Gastroesophageal sphincter (tissue), 4 donors: ENCODE measurements at regions not wholly inside any gene's neighbourhood (a gene's known extent, or its start where the extent isn't known, plus 50 kb on each side); places are given as distances from the start of the nearest gene placed in this dataset.

ENCODE experiments used
- ATAC-seq: fragments of 150-250 bp; one replicate; pipeline ENCODE4 v1.9.1; 2016; ENCODE audit warnings: mild to moderate bottlenecking, moderate library complexity
- H3K27ac ChIP-seq, 4 donors: fragments of 200-600 bp; sonication (generic) in 3 of 4; 1 replicate in 3 of 4; 2 replicates in 1 of 4; pipeline ENCODE4 v1.5.1; 2016 to 2019
- H3K27me3 ChIP-seq: fragments of 200-600 bp; sonication (generic); one replicate; pipeline ENCODE4 v1.5.1; 2019
- H3K36me3 ChIP-seq, 2 donors: fragments of 200-600 bp; sonication (generic); one replicate each; pipeline ENCODE4 v1.5.1; 2019; ENCODE audit warnings: control low read depth in 1 of 2
- H3K4me1 ChIP-seq, 3 donors: fragments of 200-600 bp; sonication (generic); 1 replicate in 2 of 3; 2 replicates in 1 of 3; pipeline ENCODE4 v1.5.1; 2016 to 2019; ENCODE audit warnings: control low read depth in 2 of 3
- H3K4me3 ChIP-seq, 2 donors: fragments of 200-600 bp; sonication (generic); one replicate each; pipeline ENCODE4 v1.5.1; 2019; ENCODE audit warnings: mild to moderate bottlenecking in 1 of 2, moderate library complexity in 1 of 2
- H3K9me3 ChIP-seq, 3 donors: fragments of 200-600 bp; sonication (generic); one replicate each; pipeline ENCODE4 v1.5.1; 2017 to 2019; ENCODE audit warnings: control low read depth in 2 of 3
- EP300 ChIP-seq: sonication (generic); formaldehyde crosslinking; IDR thresholded peaks from one replicate; pipeline ENCODE4 v1.6.1; 2017; ENCODE audit warnings: antibody characterized with exemption, mild to moderate bottlenecking
- POLR2A ChIP-seq, 2 donors: fragments of 450-650 bp; IDR thresholded peaks; one replicate each; pipeline ENCODE4 v1.6.1; 2017; ENCODE audit warnings: antibody characterized with exemption in 2 of 2, mild to moderate bottlenecking in 2 of 2, moderate library complexity in 1 of 2
- POLR2AphosphoS5 ChIP-seq: sonication (generic); formaldehyde crosslinking; IDR thresholded peaks from one replicate; pipeline ENCODE4 v1.6.1; 2017; ENCODE audit warnings: antibody characterized with exemption
- WGBS, 2 donors: methylation state at CpG; one replicate each; pipeline ENCODE4 v1.1.5; 2018; ENCODE audit warnings: low coverage in 1 of 2; 5-methylcytosine and 5-hydroxymethylcytosine counted together
- TF ChIP-seq, protein P1 (sequence below), 4 experiments: fragments of 200-600 bp in 2 of 4; fragments of 450-650 bp in 2 of 4; sonication (generic) in 1 of 4; IDR thresholded peaks; one replicate each; pipeline ENCODE4 v1.5.1; 2017 to 2019; ENCODE audit warnings: antibody characterized with exemption in 4 of 4, mild to moderate bottlenecking in 2 of 4, moderate library complexity in 2 of 4

DNA sequence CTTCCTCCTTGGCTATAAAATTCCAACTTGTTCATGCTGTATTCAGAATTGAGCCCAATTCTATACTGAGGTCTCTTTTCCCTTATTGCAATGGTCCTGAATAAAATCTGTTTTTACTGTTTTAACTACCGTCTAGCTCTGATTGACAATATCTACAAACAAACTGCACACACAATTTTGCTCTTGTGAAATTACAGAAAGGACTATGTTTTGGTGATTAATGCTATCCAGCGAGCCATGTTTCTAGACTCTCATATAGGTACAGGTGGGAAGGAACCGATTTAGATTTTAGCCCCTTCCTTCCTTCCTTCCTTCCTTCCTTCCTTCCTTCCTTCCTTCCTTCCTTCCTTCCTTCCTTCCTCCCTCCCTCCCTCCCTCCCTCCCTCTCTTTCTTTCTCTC lies 254.4 kb downstream of the SLC4A3 start:
- 77 to 100% methylated on average over 2 to 3 of the region's 3 CpGs for WGBS, 2 donors
- no peaks in the 10 kb centered on the region for H3K9me3 ChIP-seq
- H3K27ac ChIP-seq: no peak overlapping the region
- H3K27me3 ChIP-seq: peaks cover 9% of the 10 kb centered on the region
- no peaks in the 10 kb centered on the region for H3K36me3 ChIP-seq
- no peaks in the 10 kb centered on the region for H3K4me1 ChIP-seq
- no peak for ATAC-seq
- H3K4me3 ChIP-seq: no peak overlapping the region
- TF ChIP-seq POLR2AphosphoS5 (no peak), EP300 (no peak), POLR2A (IDR thresholded peaks at IDR 0.05) (no peak)
- TF ChIP-seq, protein P1, sequence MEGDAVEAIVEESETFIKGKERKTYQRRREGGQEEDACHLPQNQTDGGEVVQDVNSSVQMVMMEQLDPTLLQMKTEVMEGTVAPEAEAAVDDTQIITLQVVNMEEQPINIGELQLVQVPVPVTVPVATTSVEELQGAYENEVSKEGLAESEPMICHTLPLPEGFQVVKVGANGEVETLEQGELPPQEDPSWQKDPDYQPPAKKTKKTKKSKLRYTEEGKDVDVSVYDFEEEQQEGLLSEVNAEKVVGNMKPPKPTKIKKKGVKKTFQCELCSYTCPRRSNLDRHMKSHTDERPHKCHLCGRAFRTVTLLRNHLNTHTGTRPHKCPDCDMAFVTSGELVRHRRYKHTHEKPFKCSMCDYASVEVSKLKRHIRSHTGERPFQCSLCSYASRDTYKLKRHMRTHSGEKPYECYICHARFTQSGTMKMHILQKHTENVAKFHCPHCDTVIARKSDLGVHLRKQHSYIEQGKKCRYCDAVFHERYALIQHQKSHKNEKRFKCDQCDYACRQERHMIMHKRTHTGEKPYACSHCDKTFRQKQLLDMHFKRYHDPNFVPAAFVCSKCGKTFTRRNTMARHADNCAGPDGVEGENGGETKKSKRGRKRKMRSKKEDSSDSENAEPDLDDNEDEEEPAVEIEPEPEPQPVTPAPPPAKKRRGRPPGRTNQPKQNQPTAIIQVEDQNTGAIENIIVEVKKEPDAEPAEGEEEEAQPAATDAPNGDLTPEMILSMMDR (IDR thresholded peaks at IDR 0.05): no peak

DNA sequence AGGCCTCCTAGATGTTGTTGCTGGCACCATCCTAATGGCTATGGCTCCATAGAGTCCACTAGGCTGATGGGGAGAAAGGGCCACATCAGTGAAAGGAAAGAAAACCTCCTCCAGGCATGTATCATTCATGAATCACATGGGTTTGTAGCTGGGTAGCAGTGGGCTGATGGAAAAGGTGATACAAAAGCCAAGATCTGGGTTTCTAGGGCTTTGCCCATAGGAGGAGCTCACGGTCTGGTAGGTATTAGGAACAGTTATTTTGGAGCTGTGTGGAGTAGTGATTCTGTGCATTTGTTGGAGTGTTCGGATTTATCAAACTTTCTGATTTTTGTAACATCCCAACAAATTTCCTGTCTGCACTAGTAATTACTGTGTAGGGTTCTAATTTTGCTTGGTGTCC lies 259.2 kb downstream of the SLC4A3 start:
- Histone ChIP-seq H3K9me3 (no peaks in the 10 kb centered on the region), H3K36me3 (no peaks in the 10 kb centered on the region), H3K4me3 (no peak overlapping the region), H3K27me3 (peaks cover 8% of the 10 kb centered on the region), H3K4me1 (no peaks in the 10 kb centered on the region), H3K27ac (no peak overlapping the region)
- WGBS, 2 donors: 87 to 88% methylated on average over 2 of the region's 2 CpGs
- no peak for TF ChIP-seq EP300
- ATAC-seq: no peak

DNA sequence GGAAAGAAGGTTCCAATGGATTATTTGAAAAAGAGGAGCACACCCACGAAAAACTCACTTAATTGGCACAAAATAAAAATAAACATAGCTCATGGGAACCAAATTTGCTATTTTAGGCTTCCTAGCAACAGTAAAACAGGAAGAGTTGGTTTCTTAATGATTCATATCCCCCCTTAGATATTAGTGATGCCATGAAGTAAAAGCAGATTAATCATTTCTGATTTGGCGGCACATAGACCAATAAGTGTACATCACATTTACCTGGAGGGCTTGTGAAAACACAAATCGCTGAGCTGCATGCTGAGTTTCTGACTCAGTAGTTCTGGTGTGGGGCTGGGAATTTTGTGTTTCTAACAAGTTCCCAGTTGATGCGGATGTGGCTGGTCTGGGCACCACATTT lies 260.4 kb downstream of the SLC4A3 start:
- Histone ChIP-seq H3K36me3 (no peaks in the 10 kb centered on the region), H3K4me3 (no peak overlapping the region), H3K27me3 (no peaks in the 10 kb centered on the region), H3K9me3 (no peaks in the 10 kb centered on the region), H3K4me1 (no peaks in the 10 kb centered on the region), H3K27ac (no peak overlapping the region)
- TF ChIP-seq, protein P1 (IDR thresholded peaks at IDR 0.05): no peak
- TF ChIP-seq POLR2AphosphoS5: no peak
- no peak for TF ChIP-seq EP300
- TF ChIP-seq POLR2A (IDR thresholded peaks at IDR 0.05): no peak
- WGBS, 2 donors: 83 to 84% methylated on average over 4 of the region's 4 CpGs
- no peak for ATAC-seq

DNA sequence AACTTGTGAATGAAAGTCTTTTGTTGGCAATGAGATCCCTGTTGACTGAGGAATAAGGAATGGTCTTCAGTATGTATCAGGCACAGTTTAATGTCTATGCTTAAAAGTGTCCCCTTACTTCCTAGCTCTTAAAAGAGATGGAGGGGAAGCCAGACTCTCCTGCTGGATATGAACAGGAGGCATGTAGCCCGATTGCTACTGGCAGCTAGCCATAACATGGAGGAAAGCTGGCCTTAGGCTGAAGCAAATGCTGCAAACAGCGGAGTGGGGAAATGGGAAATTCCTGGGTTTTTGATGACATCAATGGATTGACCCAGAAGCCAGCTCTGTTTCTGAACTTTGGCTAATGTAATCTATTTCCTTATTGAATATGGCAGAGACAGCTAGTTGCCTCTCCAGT lies 266.1 kb downstream of the SLC4A3 start:
- Histone ChIP-seq H3K4me1 (no peaks in the 10 kb centered on the region), H3K27ac (no peak overlapping the region), H3K36me3 (no peaks in the 10 kb centered on the region), H3K9me3 (no peaks in the 10 kb centered on the region), H3K27me3 (no peaks in the 10 kb centered on the region), H3K4me3 (no peak overlapping the region)
- ATAC-seq: no peak
- WGBS, 2 donors: 48 to 71% methylated on average over 2 of the region's 2 CpGs
- TF ChIP-seq, protein P1 (IDR thresholded peaks at IDR 0.05): no peak
- no peak for TF ChIP-seq EP300
- no peak for TF ChIP-seq POLR2AphosphoS5
- TF ChIP-seq POLR2A (IDR thresholded peaks at IDR 0.05): no peak

DNA sequence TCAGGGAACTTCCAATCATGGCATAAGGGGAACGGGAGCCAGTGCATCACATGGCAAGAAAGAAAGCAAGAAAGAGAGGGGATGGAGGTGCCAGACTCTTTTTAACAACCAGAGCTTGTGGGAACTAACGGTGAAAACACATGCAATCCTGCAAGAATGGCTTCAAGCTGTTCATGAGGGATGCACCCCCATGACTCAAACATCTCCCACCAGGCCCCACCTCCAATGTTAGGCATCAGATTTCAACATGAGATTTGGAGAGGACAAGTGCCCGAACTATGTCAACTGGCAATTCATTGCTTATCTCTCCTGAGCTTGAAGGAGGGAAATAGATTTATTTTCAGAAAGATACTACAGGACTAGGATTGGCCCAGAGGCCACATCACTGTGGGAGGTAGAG lies 270.0 kb downstream of the SLC4A3 start:
- no peak for ATAC-seq
- no peaks in the 10 kb centered on the region for H3K27me3 ChIP-seq

More for the DNA sequence above, 270.0 kb downstream of the SLC4A3 start:
- 38 to 56% methylated on average over 2 to 3 of the region's 3 CpGs for WGBS, 2 donors
- Histone ChIP-seq H3K27ac (no peak overlapping the region), H3K36me3 (no peaks in the 10 kb centered on the region), H3K9me3 (no peaks in the 10 kb centered on the region), H3K4me3 (no peak overlapping the region), H3K4me1 (no peaks in the 10 kb centered on the region)
- TF ChIP-seq POLR2AphosphoS5: no peak
- TF ChIP-seq POLR2A (IDR thresholded peaks at IDR 0.05): no peak
- TF ChIP-seq, protein P1 (IDR thresholded peaks at IDR 0.05): no peak
- TF ChIP-seq EP300: no peak
